GM12875 (cell line): ENCODE measurements at regions not wholly inside any gene's neighbourhood (a gene's known extent, or its start where the extent isn't known, plus 50 kb on each side); places are given as distances from the start of the nearest gene placed in this dataset.

ENCODE experiments used
- H3K4me3 ChIP-seq: one replicate; pipeline ENCODE4 v1.5.1; 2011; ENCODE audit warnings: low read depth, low read length, control low read depth
- TF ChIP-seq, protein P1 (sequence below): IDR thresholded peaks from 2 replicates; pipeline ENCODE4 v1.5.1; 2011; ENCODE audit warnings: low read depth, mild to moderate bottlenecking, control low read depth, inconsistent platforms, low read length, moderate library complexity, borderline replicate concordance; ENCODE audit not compliant: insufficient read depth

DNA sequence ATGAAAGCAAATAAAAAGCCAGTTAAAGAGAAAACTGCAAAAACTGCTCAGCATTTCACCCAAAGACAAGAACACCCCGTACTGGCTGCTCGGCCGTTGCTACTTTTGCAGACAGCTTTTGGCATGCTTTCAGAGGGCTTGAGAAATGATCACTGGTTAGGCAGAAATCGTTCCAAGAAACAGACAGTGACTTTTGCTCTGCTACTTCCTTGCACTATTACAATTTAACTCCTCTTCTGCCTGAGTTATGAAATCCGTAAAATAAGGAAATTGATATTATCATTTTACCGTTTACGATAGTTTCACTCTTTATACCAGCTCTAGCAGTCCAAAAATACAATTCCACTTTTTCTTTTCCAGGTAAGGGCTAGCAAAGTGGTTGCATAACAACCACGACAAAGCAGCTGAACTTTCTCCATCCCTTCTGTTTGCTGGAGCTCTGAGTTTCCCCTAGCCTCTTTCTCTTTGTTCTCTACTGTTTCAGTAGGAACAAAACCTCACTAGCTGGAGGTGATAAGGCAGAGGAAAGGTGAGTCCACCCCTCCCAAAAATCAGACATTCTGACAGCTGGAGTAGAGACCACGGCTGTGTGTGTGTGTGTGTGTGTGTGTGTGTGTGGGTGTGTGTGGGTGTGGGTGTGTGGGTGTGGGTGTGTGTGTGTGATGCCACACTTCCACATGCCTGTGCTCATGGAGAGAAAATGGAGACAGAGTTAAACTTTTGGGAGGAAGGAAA, 191.8 kb upstream of the RREB1 start:
- H3K4me3 ChIP-seq: no peak overlapping the region
- TF ChIP-seq, protein P1, sequence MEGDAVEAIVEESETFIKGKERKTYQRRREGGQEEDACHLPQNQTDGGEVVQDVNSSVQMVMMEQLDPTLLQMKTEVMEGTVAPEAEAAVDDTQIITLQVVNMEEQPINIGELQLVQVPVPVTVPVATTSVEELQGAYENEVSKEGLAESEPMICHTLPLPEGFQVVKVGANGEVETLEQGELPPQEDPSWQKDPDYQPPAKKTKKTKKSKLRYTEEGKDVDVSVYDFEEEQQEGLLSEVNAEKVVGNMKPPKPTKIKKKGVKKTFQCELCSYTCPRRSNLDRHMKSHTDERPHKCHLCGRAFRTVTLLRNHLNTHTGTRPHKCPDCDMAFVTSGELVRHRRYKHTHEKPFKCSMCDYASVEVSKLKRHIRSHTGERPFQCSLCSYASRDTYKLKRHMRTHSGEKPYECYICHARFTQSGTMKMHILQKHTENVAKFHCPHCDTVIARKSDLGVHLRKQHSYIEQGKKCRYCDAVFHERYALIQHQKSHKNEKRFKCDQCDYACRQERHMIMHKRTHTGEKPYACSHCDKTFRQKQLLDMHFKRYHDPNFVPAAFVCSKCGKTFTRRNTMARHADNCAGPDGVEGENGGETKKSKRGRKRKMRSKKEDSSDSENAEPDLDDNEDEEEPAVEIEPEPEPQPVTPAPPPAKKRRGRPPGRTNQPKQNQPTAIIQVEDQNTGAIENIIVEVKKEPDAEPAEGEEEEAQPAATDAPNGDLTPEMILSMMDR: no peak

GRCh38 chr6:6916598-6916997, 191.2 kb upstream of the RREB1 start:
- TF ChIP-seq, protein P1: no peak
- H3K4me3 ChIP-seq: no peak overlapping the region

GRCh38 chr6:6918216-6918983, 189.4 kb upstream of the RREB1 start:
- TF ChIP-seq, protein P1: no peak
- H3K4me3 ChIP-seq: no peak overlapping the region

DNA sequence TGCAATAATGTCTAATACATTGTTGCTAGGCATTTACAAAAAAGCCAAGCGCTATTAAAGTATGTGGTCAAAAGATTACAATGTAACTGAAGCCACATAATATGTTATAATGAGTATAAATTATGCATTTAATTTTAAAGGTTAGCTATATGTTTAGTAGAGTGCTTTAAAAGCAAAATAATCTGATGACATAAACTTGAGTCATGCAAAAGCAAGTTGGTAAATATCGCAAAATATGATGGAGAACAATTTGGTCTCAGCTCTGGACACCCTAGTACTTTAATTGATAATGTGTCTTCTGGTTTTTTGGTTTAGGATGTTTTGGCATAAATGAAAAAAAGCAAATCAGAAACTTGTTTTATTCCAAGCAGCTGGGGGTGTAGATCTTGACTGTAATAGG, 188.6 kb upstream of the RREB1 start:
- H3K4me3 ChIP-seq: no peak overlapping the region
- TF ChIP-seq, protein P1: no peak

- no peak overlapping the region for H3K4me3 ChIP-seq
These were observed 187.4 kb upstream of the RREB1 start for GRCh38 chr6:6920114-6920986.

GRCh38 chr6:6920987-6921313, 186.8 kb upstream of the RREB1 start:
- TF ChIP-seq, protein P1: no peak
- no peak overlapping the region for H3K4me3 ChIP-seq

More at GRCh38 chr6:6920114-6920986, 187.4 kb upstream of the RREB1 start:
- TF ChIP-seq, protein P1: no peak
